ENCODE measurements at regions not wholly inside any gene's neighbourhood (a gene's known extent, or its start where the extent isn't known, plus 50 kb on each side); places are given as distances from the start of the nearest gene placed in this dataset.

DNA sequence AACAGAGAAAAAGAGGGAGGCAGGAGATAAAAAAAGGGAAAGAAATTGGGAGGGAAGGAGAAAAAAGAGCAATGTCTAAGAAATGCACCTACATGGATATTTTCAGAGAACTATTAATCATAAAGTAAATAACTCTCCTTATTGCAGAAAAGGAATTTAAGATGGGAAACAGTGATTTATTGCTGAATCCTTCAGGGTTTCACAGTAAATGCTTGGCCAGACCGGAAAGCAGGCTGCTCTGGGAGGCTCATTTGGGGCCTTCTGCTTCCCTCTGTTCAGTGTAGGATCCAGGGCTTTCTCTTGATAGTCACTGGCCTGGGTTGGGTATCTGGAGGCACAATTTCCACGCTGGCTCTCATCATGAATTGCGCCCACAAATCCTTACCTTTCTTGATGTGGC lies 324.3 kb upstream of the SORL1-AS1 start:
- no peak for DNase-seq

- no peak for DNase-seq
Observed at GRCh38 chr11:121775276-121775675, 322.5 kb upstream of the SORL1-AS1 start.

- no peak for DNase-seq
Observed at GRCh38 chr11:121773076-121773475, 320.3 kb upstream of the SORL1-AS1 start.

GRCh38 chr11:121770939-121771595 lies 318.3 kb upstream of the SORL1-AS1 start:
- no peak for DNase-seq

DNA sequence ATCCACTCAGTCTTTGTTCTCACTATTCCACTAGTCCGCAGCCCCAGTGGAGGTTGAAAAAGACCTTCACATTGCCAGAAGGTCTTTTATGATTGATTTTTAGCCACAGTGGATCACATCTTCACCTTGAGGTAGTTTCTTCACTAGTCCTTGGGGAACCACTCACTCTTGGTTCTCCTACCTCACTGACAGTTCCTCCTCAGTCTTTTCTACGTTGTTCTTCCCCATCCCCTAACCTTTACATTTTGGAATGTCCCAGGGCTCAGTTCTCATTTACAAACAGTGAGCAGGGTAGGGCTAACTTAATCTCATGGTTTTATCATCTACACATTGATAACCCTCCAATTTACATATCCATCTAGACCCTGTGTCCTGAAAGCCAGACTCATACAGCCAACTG lies 316.4 kb upstream of the SORL1-AS1 start:
- DNase-seq = no peak

DNA sequence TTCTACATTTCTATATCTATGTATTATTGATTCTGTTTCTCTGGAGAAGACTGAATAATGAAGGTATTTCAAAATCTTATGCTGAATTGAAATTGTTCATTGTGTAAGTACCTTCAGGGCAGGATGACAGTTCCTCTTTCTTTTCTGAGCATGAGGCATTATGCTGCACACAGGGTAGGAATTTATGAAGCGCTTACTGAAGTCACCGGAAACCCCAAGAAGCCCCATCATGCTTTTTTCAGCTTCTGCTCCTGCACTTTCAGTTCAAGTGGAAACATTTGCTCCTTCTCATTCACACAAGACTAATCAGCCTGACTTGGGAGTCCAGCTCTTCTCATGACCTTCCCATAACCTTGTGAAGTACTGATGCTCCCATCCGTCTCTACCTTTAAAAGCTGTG lies 314.7 kb upstream of the SORL1-AS1 start:
- no peak for DNase-seq

DNA sequence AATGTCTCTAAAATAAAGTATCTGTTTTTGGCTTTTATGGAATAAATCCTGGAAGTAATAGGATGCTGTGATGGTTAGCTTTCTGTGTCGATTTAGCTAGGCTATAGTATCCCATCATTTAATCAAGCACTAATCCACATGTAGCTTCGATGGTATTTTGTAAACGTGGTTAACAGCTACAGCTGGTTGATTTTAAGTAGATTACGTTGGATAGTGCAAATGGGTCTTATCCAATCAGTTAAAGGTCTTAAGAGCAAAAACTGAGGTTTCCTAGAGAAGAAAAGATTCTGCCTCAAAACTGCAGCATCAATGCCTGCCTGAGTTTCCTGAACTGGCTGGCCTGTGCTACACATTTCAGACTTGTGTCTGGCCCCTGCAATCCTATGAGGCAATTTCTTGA lies 314.2 kb upstream of the SORL1-AS1 start:
- no peak for DNase-seq

DNA sequence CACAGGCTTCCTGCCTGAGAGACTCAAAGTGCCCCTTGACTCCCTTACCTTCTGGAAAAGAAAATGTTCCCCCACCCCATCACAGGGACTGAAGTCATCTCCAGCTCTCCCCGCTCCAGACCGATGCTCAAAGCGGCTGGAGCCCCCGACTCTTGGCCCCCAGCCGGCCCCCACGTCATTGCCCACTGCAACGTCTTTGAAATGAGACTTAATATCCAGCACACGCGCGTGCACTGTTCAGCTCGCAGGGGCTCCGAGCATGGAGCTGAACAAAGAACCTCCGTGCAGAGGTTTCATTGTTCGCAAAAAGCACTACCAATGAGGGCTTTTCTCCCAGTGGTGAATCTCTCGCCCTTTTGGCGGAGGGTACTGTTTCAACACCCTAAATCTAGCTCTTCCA lies 313.4 kb upstream of the SORL1-AS1 start:
- no peak for DNase-seq

GRCh38 chr11:121763526-121763925 lies 310.8 kb upstream of the SORL1-AS1 start:
- no peak for DNase-seq

- peak; percentile 47 for DNase-seq
Observed at GRCh38 chr11:121762820-121763219, 310.1 kb upstream of the SORL1-AS1 start.

- DNase-seq = no peak
Observed at GRCh38 chr11:121761186-121761585, 308.4 kb upstream of the SORL1-AS1 start.

DNA sequence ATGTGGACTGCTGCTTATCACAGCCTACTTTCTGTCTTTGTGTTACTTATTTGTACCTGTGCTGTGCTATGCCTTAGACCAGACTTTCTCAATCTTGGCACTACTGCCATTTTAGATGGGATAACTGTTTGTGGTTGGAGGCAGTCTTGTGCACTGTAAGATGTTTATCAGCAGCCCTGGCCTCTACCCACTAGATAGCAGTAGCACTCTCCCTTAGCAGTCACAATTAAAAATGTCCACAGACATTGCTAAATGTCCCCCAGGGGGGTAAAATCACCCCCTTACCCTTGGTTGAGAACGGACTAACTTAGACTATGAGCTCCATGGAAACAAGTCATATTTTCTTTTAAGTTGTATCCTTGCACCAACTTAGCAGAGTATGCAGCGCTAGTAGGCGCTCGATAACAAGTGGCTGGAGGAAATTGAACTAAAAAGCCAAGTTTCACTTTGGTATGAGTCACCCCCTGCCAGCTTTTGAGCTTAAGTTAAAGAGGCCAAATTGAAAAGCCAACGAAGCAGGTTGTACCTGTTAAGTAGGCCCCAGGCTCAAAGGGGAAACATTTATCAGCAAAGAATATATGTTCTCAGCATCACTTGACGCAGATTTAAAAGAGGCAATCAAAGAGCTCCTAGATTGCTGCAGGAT lies 304.8 kb upstream of the SORL1-AS1 start:
- DNase-seq = no peak

DNA sequence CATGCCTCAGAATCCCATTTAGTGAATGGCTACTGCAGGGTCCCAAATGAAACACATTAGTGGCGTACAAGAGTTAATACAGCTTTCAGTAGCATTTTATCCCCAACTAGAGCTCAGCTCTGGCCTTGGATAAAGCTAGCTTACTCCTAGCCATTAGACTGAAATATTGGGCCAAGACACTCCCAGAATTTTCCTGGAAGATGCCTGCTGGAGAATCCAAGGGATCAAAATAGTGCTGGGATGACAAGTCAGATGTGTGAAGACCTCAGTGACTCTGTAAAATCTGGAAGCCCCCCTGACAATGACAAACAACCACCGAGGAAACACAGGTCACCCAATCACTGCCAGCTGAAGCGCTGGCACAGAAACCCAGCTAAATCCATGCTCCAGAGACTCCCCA lies 303.1 kb upstream of the SORL1-AS1 start:
- no peak for DNase-seq

- no peak for DNase-seq
Observed at GRCh38 chr11:121755191-121755590, 302.4 kb upstream of the SORL1-AS1 start.

GRCh38 chr11:121754598-121754997 lies 301.8 kb upstream of the SORL1-AS1 start:
- DNase-seq = no peak

DNA sequence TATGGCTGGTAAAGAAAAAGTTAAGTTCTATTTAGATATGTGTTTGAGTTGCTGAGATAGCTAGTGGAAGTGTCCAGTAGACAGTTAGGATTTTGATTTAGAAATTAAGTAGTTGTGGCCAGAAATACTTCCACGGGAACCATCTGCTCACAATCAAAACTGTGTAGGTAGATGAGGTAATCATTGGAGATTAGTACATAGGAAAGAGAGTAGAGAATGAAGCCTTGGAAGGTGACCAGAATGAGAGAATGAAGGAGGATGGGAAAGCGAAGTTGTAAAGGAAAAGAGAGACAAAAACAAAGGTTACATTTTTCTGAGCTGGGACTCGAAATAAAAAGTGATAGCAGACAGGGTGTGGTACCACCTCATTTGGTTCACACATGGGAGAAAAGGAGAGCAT lies 296.9 kb upstream of the SORL1-AS1 start:
- DNase-seq = no peak

DNA sequence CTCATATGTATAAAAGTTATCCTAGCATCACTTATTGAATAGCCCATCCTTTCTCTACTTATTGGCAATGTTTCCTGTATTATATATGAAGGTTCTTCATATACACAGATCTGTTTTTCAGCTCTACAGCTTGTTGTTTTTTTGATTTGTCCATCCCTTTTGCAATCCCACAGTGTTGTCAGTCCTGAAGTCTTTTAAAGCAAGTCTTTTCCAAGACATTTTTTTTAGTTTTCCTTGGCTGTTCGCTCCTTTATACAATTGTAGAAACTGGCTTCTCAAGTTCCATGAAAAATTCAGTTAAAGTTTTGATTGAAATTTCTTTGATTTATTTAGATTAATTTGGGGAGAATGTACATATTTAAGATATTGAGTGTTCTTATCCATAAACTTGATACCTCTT lies 295.3 kb upstream of the SORL1-AS1 start:
- no peak for DNase-seq

- no peak for DNase-seq
Observed at GRCh38 chr11:121743285-121743684, 290.5 kb upstream of the SORL1-AS1 start.

- DNase-seq = no peak
Observed at GRCh38 chr11:121741761-121742361, 289.1 kb upstream of the SORL1-AS1 start.

DNA sequence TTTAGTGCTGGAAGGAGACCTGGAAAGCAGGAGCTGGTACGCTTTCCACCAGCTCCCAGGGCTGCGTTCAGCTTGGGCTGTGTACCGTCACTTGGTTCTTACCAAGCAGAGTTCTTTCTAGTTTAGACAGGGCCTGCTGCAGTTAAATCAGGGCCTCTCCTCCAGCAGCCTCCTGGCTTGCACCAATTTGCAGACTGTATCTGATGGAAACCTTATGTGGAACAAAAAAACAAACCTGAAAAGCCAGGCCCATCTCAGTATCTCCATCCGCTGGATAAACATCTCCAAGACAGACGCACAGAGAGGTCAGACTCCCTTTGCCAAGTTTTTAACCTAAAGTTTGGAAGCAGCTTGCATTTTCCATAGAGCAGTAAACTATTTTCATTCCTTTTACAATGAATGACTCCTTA lies 288.6 kb upstream of the SORL1-AS1 start:
- no peak for DNase-seq

DNA sequence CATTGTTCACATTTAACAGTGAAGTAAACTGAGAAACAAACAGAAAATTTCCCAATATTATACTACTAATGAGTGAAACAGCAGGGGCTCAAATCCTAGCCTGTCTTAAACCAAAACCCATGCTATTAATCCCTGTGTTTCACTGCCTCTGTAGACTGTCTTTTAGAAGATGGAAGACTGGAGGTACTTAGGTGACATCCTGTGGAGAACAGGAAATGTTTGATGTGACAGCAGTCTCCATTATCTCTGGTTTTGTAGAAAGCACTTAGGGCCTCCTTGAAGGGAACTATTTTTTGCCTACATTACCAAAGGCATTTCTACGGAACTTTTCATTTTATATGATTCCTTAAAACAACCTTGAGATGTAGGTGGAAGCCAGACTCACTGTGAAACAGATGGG lies 288.1 kb upstream of the SORL1-AS1 start:
- no peak for DNase-seq

GRCh38 chr11:121733858-121734257 lies 281.1 kb upstream of the SORL1-AS1 start:
- DNase-seq = no peak

- no peak for DNase-seq
Observed at GRCh38 chr11:121727942-121728341, 275.2 kb upstream of the SORL1-AS1 start.

DNA sequence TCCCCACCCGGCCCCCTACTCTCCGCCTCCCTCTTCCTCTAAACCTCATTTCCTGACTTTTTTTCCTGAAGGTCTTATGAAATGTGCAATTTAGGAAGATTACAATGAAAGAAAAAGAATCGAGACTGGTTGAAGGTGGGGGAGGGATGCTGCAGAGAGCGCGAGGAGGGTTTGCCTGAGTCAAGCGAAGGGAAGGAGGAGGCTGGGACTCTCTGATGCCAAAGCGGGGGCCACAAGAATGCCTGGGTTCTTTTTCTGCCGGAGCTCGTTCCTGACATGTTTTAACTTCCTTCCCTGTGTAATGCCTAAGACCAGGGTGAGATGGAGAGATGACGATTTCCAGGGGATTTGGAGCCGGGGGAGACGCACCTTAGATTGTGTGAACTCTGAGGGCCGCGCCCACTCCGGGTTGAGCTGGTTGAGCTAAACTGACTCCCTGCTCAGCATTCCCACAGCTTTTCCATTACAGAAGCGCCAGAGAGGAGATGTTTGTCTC lies 270.5 kb upstream of the SORL1-AS1 start:
- DNase-seq = no peak
